ENCODE measurements at regions not wholly inside any gene's neighbourhood (a gene's known extent, or its start where the extent isn't known, plus 50 kb on each side); places are given as distances from the start of the nearest gene placed in this dataset.

DNA sequence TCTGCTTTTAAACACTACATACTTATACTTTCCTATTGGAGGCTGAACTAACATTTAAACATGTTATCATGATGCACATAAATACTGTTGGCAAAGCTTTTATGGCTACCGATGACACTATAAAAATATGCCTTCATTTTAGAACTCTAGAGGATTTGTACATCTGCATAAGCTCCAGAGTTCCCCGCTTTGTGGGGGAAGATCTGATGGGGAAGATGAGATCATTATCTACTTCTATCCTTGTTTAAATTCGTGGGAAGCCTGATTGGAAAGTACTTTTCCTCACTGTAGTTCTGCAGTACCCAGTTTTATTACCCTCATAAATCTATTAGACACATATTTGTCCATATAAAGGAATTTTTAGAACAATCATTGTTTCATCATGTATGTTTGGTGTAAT lies 299.6 kb upstream of the ATP2B1 start:
- TF ChIP-seq, protein P1, sequence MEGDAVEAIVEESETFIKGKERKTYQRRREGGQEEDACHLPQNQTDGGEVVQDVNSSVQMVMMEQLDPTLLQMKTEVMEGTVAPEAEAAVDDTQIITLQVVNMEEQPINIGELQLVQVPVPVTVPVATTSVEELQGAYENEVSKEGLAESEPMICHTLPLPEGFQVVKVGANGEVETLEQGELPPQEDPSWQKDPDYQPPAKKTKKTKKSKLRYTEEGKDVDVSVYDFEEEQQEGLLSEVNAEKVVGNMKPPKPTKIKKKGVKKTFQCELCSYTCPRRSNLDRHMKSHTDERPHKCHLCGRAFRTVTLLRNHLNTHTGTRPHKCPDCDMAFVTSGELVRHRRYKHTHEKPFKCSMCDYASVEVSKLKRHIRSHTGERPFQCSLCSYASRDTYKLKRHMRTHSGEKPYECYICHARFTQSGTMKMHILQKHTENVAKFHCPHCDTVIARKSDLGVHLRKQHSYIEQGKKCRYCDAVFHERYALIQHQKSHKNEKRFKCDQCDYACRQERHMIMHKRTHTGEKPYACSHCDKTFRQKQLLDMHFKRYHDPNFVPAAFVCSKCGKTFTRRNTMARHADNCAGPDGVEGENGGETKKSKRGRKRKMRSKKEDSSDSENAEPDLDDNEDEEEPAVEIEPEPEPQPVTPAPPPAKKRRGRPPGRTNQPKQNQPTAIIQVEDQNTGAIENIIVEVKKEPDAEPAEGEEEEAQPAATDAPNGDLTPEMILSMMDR (IDR thresholded peaks at IDR 0.05; ENCODE audit: low read depth, low read length), result no peak
- TF ChIP-seq EZH2phosphoT487 (IDR thresholded peaks at IDR 0.05; ENCODE audit: low read depth), result no peak
